Endothelial cell of umbilical vein (primary cell): ENCODE measurements at regions not wholly inside any gene's neighbourhood (a gene's known extent, or its start where the extent isn't known, plus 50 kb on each side); places are given as distances from the start of the nearest gene placed in this dataset.

ENCODE experiments used
- BruUV-seq: library from RNA; stranded (reverse); fragments of 400-500 nt; replicated peaks from 2 replicates; lab custom pipeline; 2021; lab: Mats Ljungman, UMichigan
- CTCF ChIA-PET: fragments of 300-600, 350-600 bp; sonication (Branson Sonifier 250); formaldehyde crosslinking; loops from one replicate; lab custom pipeline; 2021; ENCODE audit warnings: antibody characterized with exemption, inconsistent platforms; lab: Charles Lee
- POLR2A ChIA-PET: fragments of 300-600, 350-600 bp; sonication (Branson Sonifier 250); formaldehyde crosslinking; loops from one replicate; lab custom pipeline; 2021; ENCODE audit warnings: antibody characterized with exemption, inconsistent platforms; lab: Charles Lee
- DNase-seq: peaks from one replicate; pipeline ENCODE4 v3.0.0-alpha.2; 2011; ENCODE audit warnings: low read depth, low spot score
- FAIRE-seq: peaks from 2 replicates; lab custom pipeline; 2011; peaks lifted over from hg19 to GRCh38; lab: Jason Lieb, UNC
- H2AFZ ChIP-seq: 2 replicates; pipeline ENCODE4 v1.6.0; 2012; ENCODE audit warnings: low read depth, low read length, control low read depth, inconsistent platforms
- H3K27ac ChIP-seq: 2 replicates; pipeline ENCODE4 v1.5.1; 2011; ENCODE audit warnings: low read depth, mild to moderate bottlenecking, control low read depth, low read length, moderate library complexity; ENCODE audit not compliant: insufficient read depth
- H3K27me3 ChIP-seq, 2 experiments: 2 replicates each; pipeline versions ENCODE4 v1.6.0 to v1.6.1; 2011; ENCODE audit warnings: low read length in 2 of 2, mixed read lengths in 1 of 2; ENCODE audit not compliant: control insufficient read depth in 2 of 2, insufficient read depth in 2 of 2
- H3K36me3 ChIP-seq, 2 experiments: 2 replicates in 1 of 2; 3 replicates in 1 of 2; pipeline ENCODE4 v1.5.1; 2011; ENCODE audit warnings: low read length in 2 of 2, mild to moderate bottlenecking in 1 of 2, moderate library complexity in 1 of 2; ENCODE audit not compliant: control insufficient read depth in 2 of 2, insufficient read depth in 2 of 2; ENCODE audit errors: extremely low read depth in 1 of 2
- H3K4me1 ChIP-seq: 3 replicates; pipeline ENCODE4 v1.5.1; 2011; ENCODE audit warnings: mild to moderate bottlenecking, low read length; ENCODE audit not compliant: control insufficient read depth, insufficient read depth; ENCODE audit errors: extremely low read depth
- H3K4me2 ChIP-seq: 2 replicates; pipeline ENCODE4 v1.6.1; 2011; ENCODE audit warnings: low read length, control low read depth, mixed read lengths; ENCODE audit not compliant: insufficient read depth
- H3K4me3 ChIP-seq, 3 experiments: fragments of 200-600 bp in 1 of 3; sonication (generic), shearing (Covaris generic) in 1 of 3; replicated peaks in 1 of 3; 2 replicates each; pipeline ENCODE4 v1.5.1; 2011 to 2016; ENCODE audit warnings: control low read depth in 3 of 3, low read length in 3 of 3, mild to moderate bottlenecking in 2 of 3, inconsistent platforms in 1 of 3, low read depth in 1 of 3, moderate library complexity in 1 of 3; ENCODE audit not compliant: insufficient read depth in 1 of 3
- H3K79me2 ChIP-seq: 2 replicates; pipeline ENCODE4 v1.6.0; 2012; ENCODE audit warnings: low read length, inconsistent platforms; ENCODE audit not compliant: control insufficient read depth, insufficient read depth
- H3K9ac ChIP-seq: replicated peaks from 2 replicates; pipeline ENCODE3; 2011; ENCODE audit warnings: low read length, control low read depth; ENCODE audit not compliant: insufficient read depth; ENCODE audit errors: extremely low read depth
- H3K9me1 ChIP-seq: replicated peaks from 3 replicates; pipeline ENCODE4 v1.6.0; 2011; ENCODE audit warnings: mild to moderate bottlenecking, low read length; ENCODE audit not compliant: control insufficient read depth, insufficient read depth; ENCODE audit errors: extremely low read depth
- H3K9me3 ChIP-seq: replicated peaks from 2 replicates; pipeline ENCODE4 v1.5.1; 2012; ENCODE audit warnings: low read length, inconsistent platforms; ENCODE audit not compliant: control insufficient read depth, insufficient read depth
- H4K20me1 ChIP-seq: replicated peaks from 2 replicates; pipeline ENCODE3; 2011; ENCODE audit warnings: mild to moderate bottlenecking, low read length; ENCODE audit not compliant: control insufficient read depth, insufficient read depth; ENCODE audit errors: extremely low read depth
- CTCF ChIP-seq, 2 donors: IDR thresholded peaks; 1 replicate in 1 of 2; 2 replicates in 1 of 2; pipeline ENCODE4 v1.5.1; 2011; ENCODE audit warnings: low read length in 2 of 2, mild to moderate bottlenecking in 2 of 2, moderate library complexity in 2 of 2, control low read depth in 1 of 2, inconsistent platforms in 1 of 2, low read depth in 1 of 2; ENCODE audit not compliant: insufficient read depth in 1 of 2; ENCODE audit errors: extremely low read depth in 1 of 2
- EZH2 ChIP-seq: IDR thresholded peaks from 2 replicates; pipeline ENCODE4 v1.6.1; 2012; ENCODE audit warnings: borderline replicate concordance, low read depth, mild to moderate bottlenecking, moderate library complexity, low read length, inconsistent platforms; ENCODE audit not compliant: severe bottlenecking
- FOS ChIP-seq: IDR thresholded peaks from 2 replicates; pipeline ENCODE4 v1.6.1; 2011; ENCODE audit warnings: mild to moderate bottlenecking, low read length, moderate library complexity, borderline replicate concordance; ENCODE audit not compliant: insufficient read depth
- GATA2 ChIP-seq: IDR thresholded peaks from 2 replicates; pipeline ENCODE4 v1.7.0; 2011; ENCODE audit warnings: low read depth, mild to moderate bottlenecking, moderate library complexity, mixed read lengths, low read length; ENCODE audit not compliant: insufficient read length, insufficient read depth
- JUN ChIP-seq: IDR thresholded peaks from 2 replicates; pipeline ENCODE4 v1.6.1; 2011; ENCODE audit warnings: borderline replicate concordance, low read depth; ENCODE audit not compliant: insufficient read length, insufficient read depth
- MAX ChIP-seq: IDR thresholded peaks from 2 replicates; pipeline ENCODE4 v1.6.1; 2011; ENCODE audit not compliant: insufficient read depth, insufficient read length
- MYC ChIP-seq: IDR thresholded peaks from one replicate; pipeline ENCODE4 v1.6.1; 2011; ENCODE audit warnings: mild to moderate bottlenecking, low read depth, low read length
- POLR2A ChIP-seq: IDR thresholded peaks from 2 replicates; pipeline ENCODE4 v1.6.1; 2012; ENCODE audit warnings: low read depth, mild to moderate bottlenecking, control low read depth, low read length
- POLR2AphosphoS5 ChIP-seq: IDR thresholded peaks from 2 replicates; pipeline ENCODE4 v1.6.1; 2012; ENCODE audit warnings: low read depth, mild to moderate bottlenecking, control low read depth, low read length, moderate library complexity; ENCODE audit not compliant: insufficient read depth
- dilution Hi-C: fragments of 300-500 bp; cut with MboI; formaldehyde crosslinking; loops from one replicate; pipeline ENCODE4 v1.15.0; 2019; ENCODE audit warnings: low sequenced_read_pairs; ENCODE audit not compliant: extremely low pct_ligation_motif_present
- intact Hi-C: fragments of 100-400 bp; cut with micrococcal nuclease; formaldehyde crosslinking; loops from one replicate; pipeline ENCODE4 v1.10.0; 2022

GRCh38 chr14:50020799-50021198, 95.6 kb downstream of the VCPKMT start:
- BruUV-seq = no TSS peak
- Histone ChIP-seq H3K27me3 (no peaks in the 10 kb centered on the region), H3K9ac (no peak overlapping the region), H3K4me2 (no peak overlapping the region), H3K9me1 (no peaks in the 10 kb centered on the region), H3K36me3 (no peaks in the 10 kb centered on the region), H2AFZ (no peak overlapping the region), H4K20me1 (no peaks in the 10 kb centered on the region), H3K4me3 (no peak overlapping the region), H3K9me3 (no peaks in the 10 kb centered on the region), H3K79me2 (no peaks in the 10 kb centered on the region), H3K4me1 (no peaks in the 10 kb centered on the region), H3K27ac (no peak overlapping the region)
- FAIRE-seq = no peak
- ChIA-PET CTCF (interaction anchor here (1.7 kb wide), 1 partner anchor 9 kb away, joined by 5 read pairs; no protein-coding TSS in a partner anchor), POLR2A (no interaction called here)
- TF ChIP-seq GATA2 = no peak
- no peak for TF ChIP-seq MAX
- TF ChIP-seq EZH2 = no peak
- no peak for TF ChIP-seq CTCF (IDR thresholded peaks at IDR 0.05; ENCODE audit: extremely low read depth in 1 of 2, insufficient read depth in 1 of 2, low read depth in 1 of 2, low read length in 2 of 2)
- no peak for TF ChIP-seq JUN
- no peak for TF ChIP-seq POLR2AphosphoS5
- TF ChIP-seq FOS = no peak
- no peak for TF ChIP-seq MYC
- TF ChIP-seq POLR2A = no peak
- intact Hi-C loops (no loop called here), dilution Hi-C loops (no loop called here)
- DNase-seq = peak; percentile 51
